ENCODE measurements at regions not wholly inside any gene's neighbourhood (a gene's known extent, or its start where the extent isn't known, plus 50 kb on each side); places are given as distances from the start of the nearest gene placed in this dataset.

DNA sequence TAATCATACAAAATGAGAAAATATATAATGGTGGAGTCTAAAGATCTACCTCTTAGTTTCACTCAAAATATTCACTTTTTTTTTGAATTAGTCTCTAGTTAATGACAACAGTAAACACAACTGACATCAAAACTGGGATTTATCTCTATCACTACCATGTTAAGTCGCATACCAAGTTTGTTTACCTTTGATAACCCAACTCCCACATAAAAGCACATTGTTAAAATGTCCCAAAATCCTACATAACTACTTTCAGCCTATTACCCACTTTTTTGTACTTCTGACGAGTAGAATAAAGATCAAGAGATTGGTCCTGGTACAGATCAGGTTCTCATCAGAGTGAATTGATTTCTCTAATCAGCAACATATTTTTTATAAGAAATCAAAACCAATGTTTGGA is 518.5 kb downstream of the EPHA3 start:
- no peak for DNase-seq (ENCODE audit: low read depth in 2 of 2)

DNA sequence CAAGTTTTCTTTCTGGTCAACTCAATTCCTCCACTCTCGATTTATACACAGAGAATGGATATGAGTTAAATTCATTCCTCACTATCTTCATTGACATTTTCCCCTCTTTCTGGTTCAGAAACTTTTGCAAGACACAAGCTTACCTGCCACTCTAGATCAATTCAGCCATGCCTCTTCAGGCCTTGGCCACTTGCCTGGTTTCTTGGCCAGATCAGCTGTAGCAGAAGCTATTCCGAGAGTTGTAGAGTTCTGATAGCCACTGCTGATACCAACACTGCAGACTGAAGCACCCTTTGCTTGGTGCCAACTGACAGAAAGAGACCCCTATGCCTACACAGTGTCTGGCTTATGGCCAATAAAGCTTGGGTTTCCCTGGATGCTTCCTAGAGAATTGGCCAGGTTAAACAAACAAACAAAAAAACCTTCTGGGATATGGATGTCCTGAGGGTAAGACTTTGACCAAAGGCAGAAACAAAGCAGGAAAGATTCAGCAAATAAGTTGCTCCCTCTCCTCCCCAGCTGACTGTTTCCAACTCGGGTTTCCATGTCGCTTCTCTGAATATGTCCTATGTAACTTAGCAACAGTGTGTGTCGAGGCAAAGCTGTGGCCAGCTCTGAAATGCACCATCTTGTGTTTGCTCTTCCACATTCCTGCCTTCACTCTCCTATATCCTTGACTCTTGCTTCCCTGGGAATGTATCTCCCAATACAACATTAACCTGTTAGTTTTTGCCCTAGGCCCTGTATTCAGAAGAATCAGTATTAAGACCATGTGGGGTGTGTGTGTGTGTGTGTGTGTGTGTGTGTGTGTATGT is 521.6 kb downstream of the EPHA3 start:
- no peak for DNase-seq (ENCODE audit: low read depth in 2 of 2)

DNA sequence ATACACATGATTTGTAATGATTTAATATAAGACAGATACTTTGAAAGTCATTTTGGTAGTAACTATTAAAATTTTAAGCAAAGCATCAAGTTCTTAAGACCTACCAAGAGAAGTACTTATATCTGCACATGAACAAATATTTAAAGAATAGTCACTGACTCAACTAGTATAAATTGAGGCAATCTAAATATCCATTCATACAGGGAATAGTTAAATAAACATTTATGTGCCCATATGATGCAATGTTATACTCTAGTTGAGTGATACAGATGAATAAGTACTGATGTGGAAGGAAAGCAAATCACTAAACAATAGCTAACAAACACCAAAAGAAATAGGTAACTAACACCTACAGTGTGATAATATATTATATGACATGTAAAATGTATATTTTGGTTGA is 527.7 kb downstream of the EPHA3 start:
- no peak for DNase-seq (ENCODE audit: low read depth in 2 of 2)

DNA sequence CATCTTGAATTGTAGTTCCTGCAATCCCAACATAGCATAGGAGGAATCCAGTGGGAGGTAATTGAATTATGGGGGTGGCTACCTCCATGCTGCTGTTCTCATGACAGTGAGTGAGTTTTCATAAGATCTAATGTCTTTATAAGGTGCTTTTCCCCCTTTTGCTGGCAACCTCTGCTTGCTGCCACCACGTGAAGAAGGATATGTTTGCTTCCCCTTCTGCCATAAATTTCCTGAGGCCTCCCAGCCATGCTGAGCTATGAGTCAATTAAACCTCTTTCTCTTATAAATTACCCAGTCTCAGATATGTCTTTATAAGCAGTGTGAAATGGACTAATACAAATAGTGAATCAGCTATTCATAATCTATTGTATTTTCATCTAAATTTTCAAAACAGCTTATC is 537.3 kb downstream of the EPHA3 start:
- DNase-seq (ENCODE audit: low read depth in 2 of 2) = no peak

- DNase-seq (ENCODE audit: low read depth in 2 of 2) = no peak
Measured at GRCh38 chr3:89649431-89649830, 542.0 kb downstream of the EPHA3 start.

DNA sequence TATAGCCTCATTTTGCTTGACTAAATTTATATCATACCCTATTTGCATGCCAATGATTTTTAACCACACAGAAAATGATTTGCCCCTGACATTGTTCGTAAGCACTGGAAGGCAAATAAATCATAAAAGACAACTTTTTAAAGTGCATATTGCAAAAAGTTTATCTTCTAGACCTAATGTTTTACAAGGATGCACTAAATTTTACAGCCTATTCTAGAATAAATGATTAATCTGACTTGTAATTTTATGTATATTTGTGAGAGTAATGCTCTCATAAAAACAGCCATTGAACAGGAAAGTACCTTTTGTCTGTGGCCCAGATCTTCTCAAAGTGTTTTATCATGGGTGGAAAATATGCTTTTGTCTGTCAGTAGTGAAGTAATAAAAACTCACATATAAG is 546.6 kb downstream of the EPHA3 start:
- no peak for DNase-seq (ENCODE audit: low read depth in 2 of 2)

DNA sequence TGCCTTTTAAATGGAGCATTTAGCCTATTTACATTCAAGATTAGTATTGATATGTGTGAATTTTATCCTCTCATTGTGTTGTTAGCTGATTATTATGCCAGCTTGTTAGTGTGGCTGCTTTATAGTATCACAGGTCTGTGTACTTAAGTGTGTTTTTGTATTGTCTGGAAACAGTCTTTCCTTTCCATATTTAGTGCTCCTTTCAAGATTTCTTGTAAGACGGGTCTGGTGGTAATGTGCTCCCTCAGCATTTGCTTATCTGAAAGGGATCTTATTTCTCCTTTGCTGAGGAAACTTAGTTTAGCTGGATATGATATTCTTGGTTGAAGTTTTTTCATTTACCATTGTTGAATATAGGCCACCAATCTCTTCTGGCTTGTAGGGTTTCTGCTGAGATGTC is 549.0 kb downstream of the EPHA3 start:
- no peak for DNase-seq (ENCODE audit: low read depth in 2 of 2)

DNA sequence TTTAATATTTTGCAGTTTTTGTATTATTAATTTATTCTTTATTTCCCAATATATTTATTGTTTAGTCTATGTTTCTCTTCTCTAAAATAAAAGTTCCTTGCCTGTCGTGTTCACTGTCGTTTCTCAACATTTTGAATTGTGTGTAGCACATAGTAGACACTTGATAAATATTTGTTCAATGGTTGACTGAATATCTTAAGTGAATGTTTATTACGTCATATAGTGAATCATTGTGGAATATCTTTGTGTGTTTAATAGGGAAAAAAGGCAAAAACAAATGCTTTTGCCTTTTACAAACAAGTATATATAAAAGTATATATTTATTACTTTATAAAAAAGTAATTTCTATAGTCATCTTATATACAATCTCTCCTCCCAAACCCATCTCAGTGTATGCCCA is 572.3 kb downstream of the EPHA3 start:
- DNase-seq (ENCODE audit: low read depth in 2 of 2) = no peak

DNA sequence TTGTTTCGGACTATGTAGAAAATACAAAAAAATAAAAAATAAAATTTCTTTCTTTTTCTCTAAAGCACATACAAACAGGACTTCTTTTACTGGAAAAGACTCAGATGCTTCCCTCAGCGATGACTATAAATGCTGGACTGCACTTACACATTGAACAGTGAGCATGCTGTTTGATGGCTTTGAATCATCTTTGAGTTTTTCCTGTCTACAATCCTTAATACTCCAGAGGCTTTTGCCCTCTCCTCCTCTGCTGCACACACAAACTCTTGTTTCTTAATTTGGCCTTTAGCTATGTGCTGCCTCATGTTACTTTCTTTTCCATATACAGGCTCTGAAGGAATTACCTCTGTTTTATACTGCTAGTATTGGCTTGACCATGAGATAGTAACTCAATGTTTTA is 575.1 kb downstream of the EPHA3 start:
- DNase-seq (ENCODE audit: low read depth in 2 of 2) = no peak

DNA sequence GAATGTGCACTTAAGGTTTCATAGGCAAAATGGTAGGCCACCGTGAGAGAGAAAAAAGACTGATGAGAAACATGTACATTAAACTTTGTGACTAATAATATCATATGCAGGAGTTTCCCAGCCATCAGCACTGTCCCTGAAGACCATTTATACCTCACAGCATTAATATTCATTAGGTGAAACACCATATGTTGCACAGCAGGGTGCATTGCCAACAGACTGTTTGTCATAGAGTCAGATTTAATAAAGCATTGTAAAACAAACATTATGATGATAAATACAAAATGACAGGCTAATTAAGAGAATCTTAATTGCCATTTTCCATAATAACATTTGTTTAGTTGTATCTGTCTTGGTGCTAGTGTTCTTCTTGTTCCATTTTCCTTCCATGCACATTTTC is 578.3 kb downstream of the EPHA3 start:
- DNase-seq (ENCODE audit: low read depth in 2 of 2) = no peak

- DNase-seq (ENCODE audit: low read depth in 2 of 2) = no peak
Measured at GRCh38 chr3:89690646-89691045, 583.2 kb downstream of the EPHA3 start.

GRCh38 chr3:89692601-89693000 is 585.2 kb downstream of the EPHA3 start:
- no peak for DNase-seq (ENCODE audit: low read depth in 2 of 2)

- no peak for DNase-seq (ENCODE audit: low read depth in 2 of 2)
Measured at GRCh38 chr3:89697321-89697916, 590.0 kb downstream of the EPHA3 start.

- DNase-seq (ENCODE audit: low read depth in 2 of 2) = no peak
Measured at GRCh38 chr3:89698208-89698830, 590.9 kb downstream of the EPHA3 start.

DNA sequence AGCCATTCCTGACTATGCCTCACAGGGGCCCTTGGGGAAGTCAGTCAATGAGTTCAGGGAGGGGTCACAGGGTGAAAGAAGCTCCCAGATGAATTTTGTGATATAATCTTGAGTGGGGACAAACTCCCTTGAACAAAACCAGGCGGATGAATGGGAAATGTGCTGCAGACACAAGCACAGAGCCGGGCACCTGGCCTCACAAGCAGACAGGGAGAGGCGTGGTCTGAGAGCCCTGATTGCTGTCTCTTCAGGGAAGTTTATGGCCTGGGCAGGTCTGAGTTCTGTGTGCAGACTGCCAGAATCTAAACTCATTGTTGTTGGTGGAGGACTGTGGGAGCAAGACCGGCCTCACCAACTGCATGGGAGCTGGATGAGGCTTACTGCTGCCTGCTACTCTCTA is 591.8 kb downstream of the EPHA3 start:
- DNase-seq (ENCODE audit: low read depth in 2 of 2) = no peak

DNA sequence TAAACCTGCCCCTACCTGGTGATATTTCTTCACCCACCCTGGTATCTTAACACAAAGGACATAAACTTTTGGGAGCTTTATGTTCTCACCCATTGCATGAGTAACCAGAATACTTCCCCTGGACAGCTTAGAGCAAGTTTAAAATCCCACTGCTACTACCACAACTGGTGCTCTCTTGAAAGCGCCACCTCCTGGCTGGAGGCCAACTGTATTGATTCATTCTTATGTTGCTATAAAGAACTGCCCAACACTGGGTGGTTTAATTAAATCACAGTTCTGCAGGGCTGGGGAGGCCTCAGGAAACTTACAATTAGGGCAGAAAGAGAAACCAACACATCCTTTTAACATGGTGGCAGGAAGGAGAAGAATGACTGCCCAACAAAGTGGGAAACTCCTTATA is 592.4 kb downstream of the EPHA3 start:
- no peak for DNase-seq (ENCODE audit: low read depth in 2 of 2)

GRCh38 chr3:89702404-89702803 is 595.0 kb downstream of the EPHA3 start:
- no peak for DNase-seq (ENCODE audit: low read depth in 2 of 2)

GRCh38 chr3:89713196-89713595 is 605.8 kb downstream of the EPHA3 start:
- no peak for DNase-seq (ENCODE audit: low read depth in 2 of 2)

GRCh38 chr3:89714237-89714636 is 606.8 kb downstream of the EPHA3 start:
- no peak for DNase-seq (ENCODE audit: low read depth in 2 of 2)

- DNase-seq (ENCODE audit: low read depth in 2 of 2) = no peak
Measured at GRCh38 chr3:89740080-89740880, 632.9 kb downstream of the EPHA3 start.

- DNase-seq (ENCODE audit: low read depth in 2 of 2) = no peak
Measured at GRCh38 chr3:89740881-89741177, 633.4 kb downstream of the EPHA3 start.

DNA sequence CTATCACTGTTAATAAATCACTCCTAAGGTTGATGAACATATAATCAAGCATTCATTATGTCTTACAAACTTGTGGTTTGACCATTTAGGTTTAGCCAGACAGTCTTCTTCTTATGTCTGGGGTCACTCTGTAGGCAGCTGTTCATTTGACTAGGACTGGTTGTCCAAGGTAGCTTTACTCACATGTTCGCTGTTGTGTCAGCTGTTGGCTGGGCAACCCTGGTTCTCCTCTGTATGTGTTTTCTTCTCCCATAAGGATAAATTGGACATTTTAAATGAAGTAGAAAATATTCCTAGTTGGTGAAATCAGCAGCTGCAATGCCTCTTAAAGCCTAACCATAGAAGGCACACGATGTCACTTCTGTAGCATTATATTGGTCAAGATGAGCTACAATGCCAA is 635.1 kb downstream of the EPHA3 start:
- DNase-seq (ENCODE audit: low read depth in 2 of 2) = no peak
